G401 (cell line): ENCODE measurements at regions not wholly inside any gene's neighbourhood (a gene's known extent, or its start where the extent isn't known, plus 50 kb on each side); places are given as distances from the start of the nearest gene placed in this dataset.
"Not testable (repeated sequence)": the region's sequence is repeated elsewhere in the genome, so short reads cannot be mapped to it uniquely, and the experiment has no call there.

ENCODE experiments used
- DNase-seq: peaks from one replicate; pipeline ENCODE4 v3.0.0-alpha.2; 2015; ENCODE audit warnings: low spot score
- in situ Hi-C: cut with HindIII; loops from 2 replicates; pipeline ENCODE4 v1.10.0; 2016; ENCODE audit warnings: low sequenced_read_pairs, mixed read lengths

DNA sequence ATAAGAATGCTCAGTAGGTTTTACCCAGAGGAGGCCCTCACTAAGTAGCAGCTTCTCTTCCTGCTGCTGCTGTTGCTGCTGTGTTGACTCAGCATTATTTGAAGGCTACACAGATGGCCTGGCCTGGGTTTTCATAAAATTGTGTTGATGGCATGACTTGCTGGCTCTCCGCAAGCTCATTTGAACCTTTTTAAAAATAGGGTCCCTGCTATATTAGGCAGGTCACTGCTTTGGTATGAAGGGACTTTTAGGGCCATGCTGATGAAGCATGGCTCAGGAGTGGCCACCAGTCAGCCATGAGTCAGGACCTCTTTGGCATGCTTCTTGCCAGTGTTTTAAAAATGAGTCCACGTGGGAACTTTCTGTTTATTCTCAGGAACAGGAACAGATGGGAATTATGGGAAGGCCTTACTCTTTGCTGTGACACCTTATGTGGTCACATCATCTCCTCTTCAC lies 128.7 kb downstream of the MID1IP1 start:
- DNase-seq = no peak
- in situ Hi-C loops = no loop called here

GRCh38 chrX:38930474-38930873 lies 129.2 kb downstream of the MID1IP1 start:
- no peak for DNase-seq
- in situ Hi-C loops = no loop called here

- no peak for DNase-seq
- in situ Hi-C loops = no loop called here
Observed at GRCh38 chrX:38935561-38935960, 134.3 kb downstream of the MID1IP1 start.

- in situ Hi-C loops = no loop called here
- no peak for DNase-seq
Observed at GRCh38 chrX:38937400-38937799, 136.1 kb downstream of the MID1IP1 start.

DNA sequence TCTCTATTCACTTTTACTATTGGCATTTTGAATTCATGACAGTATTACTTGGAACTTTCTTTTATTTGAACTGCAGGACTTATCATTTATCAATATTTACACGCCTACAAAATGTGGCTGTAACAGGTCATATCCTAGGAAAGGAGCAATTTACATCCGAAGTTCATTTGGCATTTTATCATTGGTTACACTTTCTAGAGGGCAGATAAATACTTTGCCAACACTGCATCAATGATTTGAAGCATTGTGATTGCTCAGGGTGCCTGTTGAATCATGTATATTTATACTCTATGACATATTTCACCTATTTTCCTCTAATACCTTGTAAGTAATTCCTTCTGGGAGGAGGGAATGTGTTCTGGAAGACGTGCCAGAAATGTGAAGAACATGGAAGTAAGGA lies 136.7 kb downstream of the MID1IP1 start:
- in situ Hi-C loops = no loop called here

GRCh38 chrX:38939067-38939466 lies 137.8 kb downstream of the MID1IP1 start:
- in situ Hi-C loops = no loop called here
- no peak for DNase-seq

More for the DNA sequence above, 136.7 kb downstream of the MID1IP1 start:
- no peak for DNase-seq

DNA sequence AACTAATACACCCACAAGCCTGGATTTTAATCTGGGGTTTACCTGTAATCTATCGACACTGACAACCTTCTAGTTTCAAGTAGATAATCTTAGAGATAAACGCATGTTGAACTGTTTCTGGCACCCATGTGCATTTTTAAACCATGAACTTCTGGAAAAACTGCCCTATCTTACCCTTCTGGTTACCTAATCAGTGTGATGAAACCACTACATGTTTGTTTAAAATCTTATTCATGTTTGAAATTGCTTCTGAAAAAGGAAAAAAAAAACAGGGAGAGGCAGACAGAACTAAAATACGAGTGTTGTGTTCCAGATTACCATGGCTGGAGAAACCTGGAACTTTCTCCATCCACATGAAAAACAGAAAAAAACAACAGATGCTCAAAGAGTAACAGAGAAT lies 139.3 kb downstream of the MID1IP1 start:
- DNase-seq = no peak

DNA sequence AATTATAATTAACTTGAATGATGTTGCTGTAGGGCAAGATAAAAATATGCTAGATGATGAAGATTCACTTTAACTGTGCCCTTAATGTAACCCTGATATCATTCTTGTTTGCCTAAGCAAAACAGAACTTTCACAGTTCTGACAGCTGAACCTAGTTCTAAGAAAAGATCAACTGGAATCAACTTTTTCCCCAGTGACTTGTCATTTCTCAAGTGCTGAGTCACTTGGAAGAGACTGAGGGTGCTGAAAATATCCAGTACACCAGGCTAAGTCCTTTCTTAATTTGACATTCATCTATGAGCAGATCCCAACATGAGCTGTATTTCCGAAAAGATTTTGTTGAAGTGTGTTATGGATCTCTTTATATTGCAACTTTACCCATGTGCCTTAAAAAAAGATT lies 140.4 kb downstream of the MID1IP1 start:
- in situ Hi-C loops = no loop called here
- no peak for DNase-seq

More for the DNA sequence above, 139.3 kb downstream of the MID1IP1 start:
- in situ Hi-C loops = no loop called here

GRCh38 chrX:38943120-38943519 lies 141.9 kb downstream of the MID1IP1 start:
- DNase-seq = no peak
- in situ Hi-C loops = no loop called here

GRCh38 chrX:38948046-38948445 lies 146.8 kb downstream of the MID1IP1 start:
- in situ Hi-C loops = no loop called here
- DNase-seq = no peak

GRCh38 chrX:38954520-38954919 lies 153.3 kb downstream of the MID1IP1 start:
- no peak for DNase-seq
- in situ Hi-C loops = no loop called here

DNA sequence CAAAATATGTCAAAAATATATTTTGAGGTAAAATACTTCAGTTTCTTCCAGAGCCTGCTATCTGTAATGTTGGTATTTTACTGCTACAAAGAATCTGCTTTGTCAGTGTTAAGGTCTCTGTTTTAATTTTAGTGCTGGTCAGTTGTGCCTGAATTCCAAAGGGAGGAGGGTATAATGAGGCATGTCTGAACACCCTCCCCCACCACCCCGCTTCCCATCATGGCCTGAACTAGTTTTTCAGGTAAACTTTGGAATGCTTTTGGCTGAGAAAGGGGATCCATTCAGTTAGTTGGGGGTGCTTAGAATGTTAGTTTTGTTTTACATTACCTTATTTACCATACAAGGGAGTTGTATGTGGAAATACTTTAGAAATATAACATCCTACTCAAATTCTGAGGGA lies 158.5 kb downstream of the MID1IP1 start:
- in situ Hi-C loops = no loop called here
- DNase-seq = no peak

GRCh38 chrX:38960137-38960536 lies 158.9 kb downstream of the MID1IP1 start:
- DNase-seq = no peak
- in situ Hi-C loops = no loop called here

DNA sequence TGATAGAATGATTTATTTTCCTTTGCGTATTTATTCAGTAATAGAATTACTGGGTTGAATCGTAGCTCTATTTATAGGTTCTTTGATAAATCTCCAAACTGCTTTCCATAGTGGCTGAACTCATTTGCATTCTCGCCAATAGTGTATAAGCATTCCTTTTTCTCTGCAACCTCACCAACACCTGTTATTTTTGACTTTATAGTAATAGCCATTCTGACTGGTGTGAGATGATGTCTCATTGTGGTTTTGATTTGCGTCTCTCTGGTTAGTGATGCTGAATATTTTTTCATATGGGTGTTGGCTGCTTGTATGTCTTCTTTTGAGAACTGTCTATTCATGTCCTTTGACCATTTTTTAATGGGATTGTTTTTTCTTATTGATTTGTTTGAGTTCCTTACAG lies 160.7 kb downstream of the MID1IP1 start:
- in situ Hi-C loops = no loop called here
- DNase-seq = no peak

DNA sequence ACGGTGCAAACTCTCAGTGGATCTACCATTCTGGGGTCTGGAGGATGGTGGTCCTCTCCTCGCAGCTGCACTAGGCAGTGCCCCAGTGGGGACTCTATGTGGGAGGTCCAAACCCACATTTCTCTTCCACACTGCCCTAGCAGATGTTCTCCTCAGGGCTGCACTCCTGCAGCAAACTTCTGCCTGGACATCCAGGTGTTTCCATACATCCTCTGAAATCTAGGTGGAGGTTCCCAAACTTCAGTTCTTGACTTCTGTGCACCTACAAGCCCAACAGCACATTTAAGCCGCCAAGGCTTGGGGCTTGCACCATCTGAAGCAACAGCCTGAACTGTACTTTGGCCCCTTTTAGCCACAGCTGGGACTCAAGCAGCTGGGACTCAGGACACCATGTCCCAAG lies 162.0 kb downstream of the MID1IP1 start:
- DNase-seq, in situ Hi-C loops: not testable (repeated sequence)

DNA sequence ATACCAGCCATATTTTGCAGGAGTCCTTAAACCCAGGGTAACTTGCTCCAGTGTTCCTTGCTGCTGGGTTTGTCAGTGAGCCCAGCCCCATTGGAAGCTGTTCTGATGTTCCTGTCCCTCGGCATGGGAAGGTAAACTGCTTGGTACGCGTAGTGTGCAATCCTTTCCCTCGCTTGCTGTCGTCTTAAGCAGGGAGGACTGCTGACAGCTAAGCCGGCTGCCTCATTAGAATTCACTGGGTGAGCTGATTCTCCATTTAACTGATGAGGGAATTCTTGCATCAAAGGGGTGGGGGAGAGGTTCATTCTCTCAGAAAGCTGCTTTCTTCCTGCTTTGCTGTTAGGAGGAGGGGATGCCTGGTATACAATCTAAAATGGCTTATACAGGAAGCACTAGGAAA lies 164.6 kb downstream of the MID1IP1 start:
- in situ Hi-C loops = no loop called here
- no peak for DNase-seq

GRCh38 chrX:38968344-38969216 lies 167.3 kb downstream of the MID1IP1 start:
- in situ Hi-C loops = no loop called here
- no peak for DNase-seq

- in situ Hi-C loops = no loop called here
- DNase-seq = no peak
Observed at GRCh38 chrX:38970074-38970473, 168.8 kb downstream of the MID1IP1 start.

DNA sequence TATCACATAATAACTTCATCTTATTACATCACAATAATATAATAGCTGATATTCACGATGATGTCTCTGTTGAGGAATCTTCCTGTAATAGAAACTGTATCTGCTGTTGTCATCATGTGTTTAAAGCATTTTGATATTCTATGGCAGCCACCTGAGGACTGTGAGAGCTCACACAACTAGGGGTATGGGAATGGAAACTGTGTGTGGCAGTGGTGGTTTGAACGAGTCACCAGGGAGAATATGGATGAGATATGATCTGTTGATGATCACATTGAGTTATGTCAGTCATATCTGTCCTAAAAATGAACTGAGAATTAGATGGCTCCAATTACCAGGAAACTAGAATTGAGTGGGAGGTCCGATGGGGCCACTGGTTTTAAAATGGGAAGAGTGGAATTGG lies 169.6 kb downstream of the MID1IP1 start:
- in situ Hi-C loops = no loop called here
- no peak for DNase-seq

DNA sequence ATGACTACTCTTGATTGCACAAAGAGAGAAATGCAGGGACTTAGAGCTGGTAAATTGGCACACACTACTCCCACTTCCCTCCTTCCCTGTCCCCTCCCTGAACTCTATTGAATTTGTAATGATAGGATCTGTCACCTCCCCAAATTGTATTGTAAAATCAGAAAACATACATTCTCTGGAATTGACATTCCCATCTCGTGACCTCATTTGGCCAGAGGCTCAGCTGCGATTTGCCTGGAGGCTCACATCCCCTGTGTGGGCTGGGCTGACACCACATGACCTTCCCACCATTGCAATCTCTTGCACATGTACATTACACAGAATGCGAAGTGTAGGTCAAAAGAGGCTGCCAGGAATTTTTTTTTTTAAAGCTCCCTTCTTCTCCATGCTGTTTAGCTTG lies 172.1 kb downstream of the MID1IP1 start:
- in situ Hi-C loops = no loop called here
- DNase-seq = no peak

- in situ Hi-C loops = no loop called here
- DNase-seq = no peak
Observed at GRCh38 chrX:38974542-38974941, 173.3 kb downstream of the MID1IP1 start.
